OCI-LY7 (cell line): ENCODE measurements at regions not wholly inside any gene's neighbourhood (a gene's known extent, or its start where the extent isn't known, plus 50 kb on each side); places are given as distances from the start of the nearest gene placed in this dataset.

Experiments used
- EZH2phosphoT487 ChIP-seq: fragments of 200-600 bp; sonication (generic); IDR thresholded peaks from 2 replicates; pipeline ENCODE4 v1.6.1; 2018; ENCODE audit warnings: low read depth, borderline replicate concordance, mild to moderate bottlenecking, mixed run types, antibody characterized with exemption, low read length, moderate library complexity, mixed read lengths
- TF ChIP-seq, protein P1 (sequence below): fragments of 200-600 bp; sonication (generic); conservative IDR thresholded peaks from 2 replicates; pipeline ENCODE4 v1.5.1; 2014; ENCODE audit warnings: mild to moderate bottlenecking, antibody characterized with exemption, low read length, moderate library complexity, mixed read lengths

DNA sequence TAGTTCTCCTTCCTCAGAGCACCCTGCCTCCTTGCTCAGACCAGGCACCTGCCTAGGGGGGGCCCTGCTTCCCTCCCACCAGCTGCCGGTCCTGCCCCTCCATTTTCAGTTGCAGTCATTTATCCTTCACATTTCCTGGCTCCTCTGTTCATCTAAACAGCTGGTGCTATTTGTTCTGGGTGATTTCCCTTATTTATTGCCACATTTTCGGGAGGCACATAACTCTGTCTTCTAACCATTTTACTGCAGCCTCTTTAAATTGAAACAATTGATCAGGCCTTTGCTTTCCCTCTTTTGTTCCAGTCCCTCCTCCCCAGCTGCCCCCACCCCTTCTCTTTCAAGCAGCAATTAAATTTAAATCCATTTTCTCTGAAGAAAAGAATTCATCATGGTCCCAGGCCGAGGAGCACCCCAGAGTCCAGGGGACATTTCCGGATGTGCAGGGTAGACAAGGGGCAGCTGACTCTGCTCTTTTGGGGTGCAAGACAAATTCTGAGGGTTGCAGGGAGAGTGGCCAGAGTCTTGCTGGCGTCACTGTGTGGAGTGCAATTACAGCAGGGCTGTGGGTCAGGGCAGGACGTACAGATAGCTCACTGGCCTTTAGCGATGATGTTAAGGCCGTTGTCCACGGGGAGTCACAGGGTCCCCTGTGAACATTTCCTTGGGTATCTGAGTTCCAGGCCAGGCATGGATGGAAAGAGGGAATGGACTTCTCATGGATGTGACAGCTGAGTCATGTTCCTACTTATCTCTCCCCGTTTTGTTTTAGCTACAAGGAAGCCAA is 476.4 kb downstream of the TBC1D22A start:
- TF ChIP-seq, protein P1, sequence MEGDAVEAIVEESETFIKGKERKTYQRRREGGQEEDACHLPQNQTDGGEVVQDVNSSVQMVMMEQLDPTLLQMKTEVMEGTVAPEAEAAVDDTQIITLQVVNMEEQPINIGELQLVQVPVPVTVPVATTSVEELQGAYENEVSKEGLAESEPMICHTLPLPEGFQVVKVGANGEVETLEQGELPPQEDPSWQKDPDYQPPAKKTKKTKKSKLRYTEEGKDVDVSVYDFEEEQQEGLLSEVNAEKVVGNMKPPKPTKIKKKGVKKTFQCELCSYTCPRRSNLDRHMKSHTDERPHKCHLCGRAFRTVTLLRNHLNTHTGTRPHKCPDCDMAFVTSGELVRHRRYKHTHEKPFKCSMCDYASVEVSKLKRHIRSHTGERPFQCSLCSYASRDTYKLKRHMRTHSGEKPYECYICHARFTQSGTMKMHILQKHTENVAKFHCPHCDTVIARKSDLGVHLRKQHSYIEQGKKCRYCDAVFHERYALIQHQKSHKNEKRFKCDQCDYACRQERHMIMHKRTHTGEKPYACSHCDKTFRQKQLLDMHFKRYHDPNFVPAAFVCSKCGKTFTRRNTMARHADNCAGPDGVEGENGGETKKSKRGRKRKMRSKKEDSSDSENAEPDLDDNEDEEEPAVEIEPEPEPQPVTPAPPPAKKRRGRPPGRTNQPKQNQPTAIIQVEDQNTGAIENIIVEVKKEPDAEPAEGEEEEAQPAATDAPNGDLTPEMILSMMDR, result no peak
- TF ChIP-seq EZH2phosphoT487, result no peak
